GM23338 (cell line): ENCODE measurements at regions not wholly inside any gene's neighbourhood (a gene's known extent, or its start where the extent isn't known, plus 50 kb on each side); places are given as distances from the start of the nearest gene placed in this dataset.

ENCODE experiments used
- ATAC-seq: fragments of 200-7000 bp; cut with Tn5 transposase; 3 replicates; pipeline ENCODE4 v1.9.1; 2020
- DNase-seq: peaks from one replicate; pipeline ENCODE4 v3.0.0-alpha.2; 2015; ENCODE audit warnings: low spot score
- H2AFZ ChIP-seq: fragments of 200-600 bp; sonication (generic); 2 replicates; pipeline ENCODE4 v1.8.0; 2016; ENCODE audit warnings: antibody characterized with exemption, mild to moderate bottlenecking, moderate library complexity
- H3F3A ChIP-seq: fragments of 200-600 bp; sonication (generic); replicated peaks from 2 replicates; pipeline ENCODE4 v1.8.0; 2017; ENCODE audit warnings: antibody characterized with exemption, mixed run types, low read depth
- H3K27ac ChIP-seq: fragments of 200-600 bp; sonication (generic); 2 replicates; pipeline ENCODE4 v1.6.1; 2016; ENCODE audit warnings: low read depth
- H3K27me3 ChIP-seq: fragments of 200-600 bp; sonication (generic); 2 replicates; pipeline ENCODE4 v1.8.0; 2016; ENCODE audit warnings: mild to moderate bottlenecking, mixed run types, moderate library complexity; ENCODE audit not compliant: insufficient read depth
- H3K36me3 ChIP-seq: fragments of 200-600 bp; sonication (generic); 2 replicates; pipeline ENCODE4 v1.8.0; 2016; ENCODE audit warnings: mild to moderate bottlenecking; ENCODE audit not compliant: insufficient read depth
- H3K4me1 ChIP-seq: fragments of 200-600 bp; sonication (generic); 2 replicates; pipeline ENCODE4 v1.8.0; 2016; ENCODE audit warnings: mild to moderate bottlenecking, moderate library complexity; ENCODE audit not compliant: insufficient read depth
- H3K4me2 ChIP-seq: fragments of 200-600 bp; sonication (generic); 2 replicates; pipeline ENCODE4 v1.7.1; 2017; ENCODE audit warnings: mixed run types
- H3K4me3 ChIP-seq: fragments of 200-600 bp; sonication (generic); 2 replicates; pipeline ENCODE4 v1.6.1; 2016; ENCODE audit warnings: mixed run types
- H3K79me2 ChIP-seq: fragments of 200-600 bp; sonication (generic); replicated peaks from 2 replicates; pipeline ENCODE4 v1.8.0; 2017; ENCODE audit warnings: mild to moderate bottlenecking; ENCODE audit not compliant: insufficient read depth
- H3K9me2 ChIP-seq: fragments of 200-600 bp; sonication (generic); 2 replicates; pipeline ENCODE4 v1.8.0; 2017; ENCODE audit not compliant: insufficient read depth
- H4K20me1 ChIP-seq: fragments of 200-600 bp; sonication (generic); replicated peaks from 2 replicates; pipeline ENCODE4 v1.8.0; 2017; ENCODE audit warnings: mild to moderate bottlenecking; ENCODE audit not compliant: insufficient read depth
- H3K27ac Mint-ChIP-seq: 2 replicates; pipeline ENCODE4 v1.8.0; 2020; ENCODE audit warnings: inconsistent platforms, mild to moderate bottlenecking, moderate library complexity, mixed read lengths
- H3K27me3 Mint-ChIP-seq: 3 replicates; pipeline ENCODE4 v1.8.0; 2022; ENCODE audit warnings: low read depth, mild to moderate bottlenecking, moderate library complexity, mixed read lengths, inconsistent platforms; ENCODE audit not compliant: insufficient read depth, poor library complexity
- H3K36me3 Mint-ChIP-seq: 3 replicates; pipeline ENCODE4 v1.8.0; 2021; ENCODE audit warnings: low read depth, mild to moderate bottlenecking, inconsistent platforms, moderate library complexity, mixed read lengths
- H3K4me1 Mint-ChIP-seq: 3 replicates; pipeline ENCODE4 v1.8.0; 2020; ENCODE audit warnings: mild to moderate bottlenecking, inconsistent platforms, mixed read lengths
- H3K4me3 Mint-ChIP-seq: 3 replicates; pipeline ENCODE4 v1.8.0; 2021; ENCODE audit warnings: moderate library complexity, mild to moderate bottlenecking, inconsistent platforms, mixed read lengths
- H3K9me3 Mint-ChIP-seq: 3 replicates; pipeline ENCODE4 v1.8.0; 2020; ENCODE audit warnings: moderate library complexity, mild to moderate bottlenecking, inconsistent platforms, mixed read lengths
- CREB1 ChIP-seq: fragments of 250-450 bp; sonication (Bioruptor Pico); IDR thresholded peaks from 2 replicates; pipeline ENCODE4 v1.5.0; 2020; ENCODE audit warnings: low read depth, mild to moderate bottlenecking, moderate library complexity
- EZH2 ChIP-seq: fragments of 200-600 bp; sonication (generic); IDR thresholded peaks from one replicate; pipeline ENCODE4 v1.8.0; 2017; ENCODE audit warnings: antibody characterized with exemption, mild to moderate bottlenecking, low read depth; ENCODE audit not compliant: unreplicated experiment
- EZH2phosphoT487 ChIP-seq: fragments of 200-600 bp; sonication (generic); IDR thresholded peaks from one replicate; pipeline ENCODE4 v1.8.1; 2018; ENCODE audit warnings: antibody characterized with exemption; ENCODE audit not compliant: unreplicated experiment
- JUNB ChIP-seq: IDR thresholded peaks from one replicate; pipeline ENCODE4 v1.6.1; 2016; ENCODE audit warnings: antibody characterized with exemption; ENCODE audit not compliant: unreplicated experiment
- NANOG ChIP-seq: IDR thresholded peaks from 2 replicates; pipeline ENCODE4 v1.6.1; 2016; ENCODE audit warnings: antibody characterized with exemption, borderline replicate concordance
- POLR2AphosphoS5 ChIP-seq: IDR thresholded peaks from 2 replicates; pipeline ENCODE4 v1.6.1; 2016; ENCODE audit warnings: antibody characterized with exemption, low read depth
- STAT1 ChIP-seq: IDR thresholded peaks from one replicate; pipeline ENCODE4 v1.6.1; 2016; ENCODE audit warnings: antibody characterized with exemption; ENCODE audit not compliant: unreplicated experiment
- ZNF114 ChIP-seq: fragments of 250-450 bp; sonication (Bioruptor Pico); IDR thresholded peaks from 2 replicates; pipeline ENCODE4 v1.5.0; 2020; ENCODE audit warnings: mild to moderate bottlenecking, moderate library complexity
- ZNF331 ChIP-seq: fragments of 250-450 bp; sonication (Bioruptor Pico); IDR thresholded peaks from 2 replicates; pipeline ENCODE4 v1.5.0; 2020; ENCODE audit warnings: low read depth, mild to moderate bottlenecking, moderate library complexity
- TF ChIP-seq, protein P1 (sequence below), 2 experiments: fragments of 200-600 bp in 1 of 2; sonication (generic) in 1 of 2; conservative IDR thresholded peaks; 2 replicates each; pipeline versions ENCODE4 v1.5.1 to v1.6.1; 2016 to 2017; ENCODE audit warnings: antibody characterized with exemption in 2 of 2, low read depth in 2 of 2, mild to moderate bottlenecking in 2 of 2, moderate library complexity in 1 of 2
- TF ChIP-seq, protein P2 (sequence below): fragments of 250-450 bp; sonication (Bioruptor Pico); IDR thresholded peaks from 2 replicates; pipeline ENCODE4 v1.5.0; 2020; ENCODE audit warnings: mild to moderate bottlenecking, moderate library complexity
- TF ChIP-seq, protein P3 (sequence below): IDR thresholded peaks from 2 replicates; pipeline ENCODE4 v1.6.1; 2016; ENCODE audit warnings: antibody characterized with exemption
- TF ChIP-seq, protein P4 (sequence below): IDR thresholded peaks from one replicate; pipeline ENCODE4 v1.6.1; 2018; ENCODE audit warnings: antibody characterized with exemption; ENCODE audit not compliant: unreplicated experiment

DNA sequence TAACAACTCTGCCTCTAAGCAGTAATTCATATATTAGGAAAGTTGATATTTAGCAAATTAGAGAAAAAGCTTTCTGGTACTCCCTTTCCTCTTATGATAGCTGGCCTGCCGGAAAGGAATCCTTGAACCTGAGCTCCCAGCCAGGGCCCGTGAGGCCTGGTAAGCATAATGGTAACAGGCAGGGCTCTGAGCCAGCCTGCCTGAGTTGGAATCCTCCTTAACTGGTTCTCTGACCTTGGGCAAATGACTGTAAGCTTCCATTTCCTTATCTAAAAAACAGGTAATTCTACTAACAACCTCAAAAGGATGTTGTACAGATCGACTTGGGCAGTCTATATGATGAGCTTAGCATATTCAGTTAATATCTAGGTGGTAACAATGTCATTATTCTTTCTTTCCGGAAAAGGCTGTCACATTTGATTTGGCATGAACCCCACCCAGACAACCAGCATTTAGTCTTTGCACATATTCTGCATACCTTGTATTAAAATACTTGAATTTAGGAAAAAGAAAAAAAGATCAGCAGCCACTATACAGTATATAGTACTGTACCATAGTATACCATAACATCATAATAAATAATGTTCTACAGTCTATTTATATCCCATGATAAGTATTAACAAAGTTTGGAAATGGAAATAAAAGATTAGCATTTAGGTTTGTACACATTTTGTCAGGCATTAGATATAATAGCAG lies 55.7 kb upstream of the MAP3K1 start:
- Mint-ChIP-seq H3K4me1 (peaks cover 5% of the 10 kb centered on the region; the same call in 1 of the 3 replicates), H3K36me3 (no peaks in the 10 kb centered on the region), H3K4me3 (no peak overlapping the region), H3K9me3 (no peaks in the 10 kb centered on the region), H3K27ac (no peak overlapping the region), H3K27me3 (no peaks in the 10 kb centered on the region)
- ATAC-seq (no peak), DNase-seq (no peak)
- no peaks in the 10 kb centered on the region for H3K36me3 ChIP-seq
- no peak overlapping the region for H3K4me2 ChIP-seq
- H3K4me1 ChIP-seq, result 0 out of 2 replicates have a peak, but pooled peaks cover 4% of the 10 kb centered on the region
- H3K27ac ChIP-seq, result no peak overlapping the region
- H3K9me2 ChIP-seq, result no peaks in the 10 kb centered on the region; the same call in 1 of the 2 replicates
- H3F3A ChIP-seq, result no peaks in the 10 kb centered on the region
- no peaks in the 10 kb centered on the region for H3K79me2 ChIP-seq
- TF ChIP-seq, protein P1, sequence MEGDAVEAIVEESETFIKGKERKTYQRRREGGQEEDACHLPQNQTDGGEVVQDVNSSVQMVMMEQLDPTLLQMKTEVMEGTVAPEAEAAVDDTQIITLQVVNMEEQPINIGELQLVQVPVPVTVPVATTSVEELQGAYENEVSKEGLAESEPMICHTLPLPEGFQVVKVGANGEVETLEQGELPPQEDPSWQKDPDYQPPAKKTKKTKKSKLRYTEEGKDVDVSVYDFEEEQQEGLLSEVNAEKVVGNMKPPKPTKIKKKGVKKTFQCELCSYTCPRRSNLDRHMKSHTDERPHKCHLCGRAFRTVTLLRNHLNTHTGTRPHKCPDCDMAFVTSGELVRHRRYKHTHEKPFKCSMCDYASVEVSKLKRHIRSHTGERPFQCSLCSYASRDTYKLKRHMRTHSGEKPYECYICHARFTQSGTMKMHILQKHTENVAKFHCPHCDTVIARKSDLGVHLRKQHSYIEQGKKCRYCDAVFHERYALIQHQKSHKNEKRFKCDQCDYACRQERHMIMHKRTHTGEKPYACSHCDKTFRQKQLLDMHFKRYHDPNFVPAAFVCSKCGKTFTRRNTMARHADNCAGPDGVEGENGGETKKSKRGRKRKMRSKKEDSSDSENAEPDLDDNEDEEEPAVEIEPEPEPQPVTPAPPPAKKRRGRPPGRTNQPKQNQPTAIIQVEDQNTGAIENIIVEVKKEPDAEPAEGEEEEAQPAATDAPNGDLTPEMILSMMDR (conservative IDR thresholded peaks at IDR 0.05; ENCODE audit: low read depth in 2 of 2), result no peak
- TF ChIP-seq, protein P2, sequence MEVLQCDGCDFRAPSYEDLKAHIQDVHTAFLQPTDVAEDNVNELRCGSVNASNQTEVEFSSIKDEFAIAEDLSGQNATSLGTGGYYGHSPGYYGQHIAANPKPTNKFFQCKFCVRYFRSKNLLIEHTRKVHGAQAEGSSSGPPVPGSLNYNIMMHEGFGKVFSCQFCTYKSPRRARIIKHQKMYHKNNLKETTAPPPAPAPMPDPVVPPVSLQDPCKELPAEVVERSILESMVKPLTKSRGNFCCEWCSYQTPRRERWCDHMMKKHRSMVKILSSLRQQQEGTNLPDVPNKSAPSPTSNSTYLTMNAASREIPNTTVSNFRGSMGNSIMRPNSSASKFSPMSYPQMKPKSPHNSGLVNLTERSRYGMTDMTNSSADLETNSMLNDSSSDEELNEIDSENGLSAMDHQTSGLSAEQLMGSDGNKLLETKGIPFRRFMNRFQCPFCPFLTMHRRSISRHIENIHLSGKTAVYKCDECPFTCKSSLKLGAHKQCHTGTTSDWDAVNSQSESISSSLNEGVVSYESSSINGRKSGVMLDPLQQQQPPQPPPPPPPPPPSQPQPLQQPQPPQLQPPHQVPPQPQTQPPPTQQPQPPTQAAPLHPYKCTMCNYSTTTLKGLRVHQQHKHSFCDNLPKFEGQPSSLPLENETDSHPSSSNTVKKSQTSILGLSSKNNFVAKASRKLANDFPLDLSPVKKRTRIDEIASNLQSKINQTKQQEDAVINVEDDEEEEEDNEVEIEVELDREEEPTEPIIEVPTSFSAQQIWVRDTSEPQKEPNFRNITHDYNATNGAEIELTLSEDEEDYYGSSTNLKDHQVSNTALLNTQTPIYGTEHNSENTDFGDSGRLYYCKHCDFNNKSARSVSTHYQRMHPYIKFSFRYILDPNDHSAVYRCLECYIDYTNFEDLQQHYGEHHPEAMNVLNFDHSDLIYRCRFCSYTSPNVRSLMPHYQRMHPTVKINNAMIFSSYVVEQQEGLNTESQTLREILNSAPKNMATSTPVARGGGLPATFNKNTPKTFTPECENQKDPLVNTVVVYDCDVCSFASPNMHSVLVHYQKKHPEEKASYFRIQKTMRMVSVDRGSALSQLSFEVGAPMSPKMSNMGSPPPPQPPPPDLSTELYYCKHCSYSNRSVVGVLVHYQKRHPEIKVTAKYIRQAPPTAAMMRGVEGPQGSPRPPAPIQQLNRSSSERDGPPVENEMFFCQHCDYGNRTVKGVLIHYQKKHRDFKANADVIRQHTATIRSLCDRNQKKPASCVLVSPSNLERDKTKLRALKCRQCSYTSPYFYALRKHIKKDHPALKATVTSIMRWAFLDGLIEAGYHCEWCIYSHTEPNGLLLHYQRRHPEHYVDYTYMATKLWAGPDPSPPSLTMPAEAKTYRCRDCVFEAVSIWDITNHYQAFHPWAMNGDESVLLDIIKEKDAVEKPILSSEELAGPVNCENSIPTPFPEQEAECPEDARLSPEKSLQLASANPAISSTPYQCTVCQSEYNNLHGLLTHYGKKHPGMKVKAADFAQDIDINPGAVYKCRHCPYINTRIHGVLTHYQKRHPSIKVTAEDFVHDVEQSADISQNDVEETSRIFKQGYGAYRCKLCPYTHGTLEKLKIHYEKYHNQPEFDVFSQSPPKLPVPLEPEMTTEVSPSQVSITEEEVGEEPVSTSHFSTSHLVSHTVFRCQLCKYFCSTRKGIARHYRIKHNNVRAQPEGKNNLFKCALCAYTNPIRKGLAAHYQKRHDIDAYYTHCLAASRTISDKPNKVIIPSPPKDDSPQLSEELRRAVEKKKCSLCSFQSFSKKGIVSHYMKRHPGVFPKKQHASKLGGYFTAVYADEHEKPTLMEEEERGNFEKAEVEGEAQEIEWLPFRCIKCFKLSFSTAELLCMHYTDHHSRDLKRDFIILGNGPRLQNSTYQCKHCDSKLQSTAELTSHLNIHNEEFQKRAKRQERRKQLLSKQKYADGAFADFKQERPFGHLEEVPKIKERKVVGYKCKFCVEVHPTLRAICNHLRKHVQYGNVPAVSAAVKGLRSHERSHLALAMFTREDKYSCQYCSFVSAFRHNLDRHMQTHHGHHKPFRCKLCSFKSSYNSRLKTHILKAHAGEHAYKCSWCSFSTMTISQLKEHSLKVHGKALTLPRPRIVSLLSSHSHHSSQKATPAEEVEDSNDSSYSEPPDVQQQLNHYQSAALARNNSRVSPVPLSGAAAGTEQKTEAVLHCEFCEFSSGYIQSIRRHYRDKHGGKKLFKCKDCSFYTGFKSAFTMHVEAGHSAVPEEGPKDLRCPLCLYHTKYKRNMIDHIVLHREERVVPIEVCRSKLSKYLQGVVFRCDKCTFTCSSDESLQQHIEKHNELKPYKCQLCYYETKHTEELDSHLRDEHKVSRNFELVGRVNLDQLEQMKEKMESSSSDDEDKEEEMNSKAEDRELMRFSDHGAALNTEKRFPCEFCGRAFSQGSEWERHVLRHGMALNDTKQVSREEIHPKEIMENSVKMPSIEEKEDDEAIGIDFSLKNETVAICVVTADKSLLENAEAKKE (CRISPR knock-in tag), result no peak
- no peak for TF ChIP-seq EZH2phosphoT487
- TF ChIP-seq POLR2AphosphoS5, result no peak
- no peak for TF ChIP-seq NANOG
- no peak for TF ChIP-seq ZNF331
- TF ChIP-seq STAT1, result no peak
- no peak for TF ChIP-seq EZH2
- TF ChIP-seq, protein P3, sequence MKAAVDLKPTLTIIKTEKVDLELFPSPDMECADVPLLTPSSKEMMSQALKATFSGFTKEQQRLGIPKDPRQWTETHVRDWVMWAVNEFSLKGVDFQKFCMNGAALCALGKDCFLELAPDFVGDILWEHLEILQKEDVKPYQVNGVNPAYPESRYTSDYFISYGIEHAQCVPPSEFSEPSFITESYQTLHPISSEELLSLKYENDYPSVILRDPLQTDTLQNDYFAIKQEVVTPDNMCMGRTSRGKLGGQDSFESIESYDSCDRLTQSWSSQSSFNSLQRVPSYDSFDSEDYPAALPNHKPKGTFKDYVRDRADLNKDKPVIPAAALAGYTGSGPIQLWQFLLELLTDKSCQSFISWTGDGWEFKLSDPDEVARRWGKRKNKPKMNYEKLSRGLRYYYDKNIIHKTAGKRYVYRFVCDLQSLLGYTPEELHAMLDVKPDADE, result no peak
- TF ChIP-seq CREB1 (CRISPR knock-in tag), result no peak
- TF ChIP-seq, protein P4, sequence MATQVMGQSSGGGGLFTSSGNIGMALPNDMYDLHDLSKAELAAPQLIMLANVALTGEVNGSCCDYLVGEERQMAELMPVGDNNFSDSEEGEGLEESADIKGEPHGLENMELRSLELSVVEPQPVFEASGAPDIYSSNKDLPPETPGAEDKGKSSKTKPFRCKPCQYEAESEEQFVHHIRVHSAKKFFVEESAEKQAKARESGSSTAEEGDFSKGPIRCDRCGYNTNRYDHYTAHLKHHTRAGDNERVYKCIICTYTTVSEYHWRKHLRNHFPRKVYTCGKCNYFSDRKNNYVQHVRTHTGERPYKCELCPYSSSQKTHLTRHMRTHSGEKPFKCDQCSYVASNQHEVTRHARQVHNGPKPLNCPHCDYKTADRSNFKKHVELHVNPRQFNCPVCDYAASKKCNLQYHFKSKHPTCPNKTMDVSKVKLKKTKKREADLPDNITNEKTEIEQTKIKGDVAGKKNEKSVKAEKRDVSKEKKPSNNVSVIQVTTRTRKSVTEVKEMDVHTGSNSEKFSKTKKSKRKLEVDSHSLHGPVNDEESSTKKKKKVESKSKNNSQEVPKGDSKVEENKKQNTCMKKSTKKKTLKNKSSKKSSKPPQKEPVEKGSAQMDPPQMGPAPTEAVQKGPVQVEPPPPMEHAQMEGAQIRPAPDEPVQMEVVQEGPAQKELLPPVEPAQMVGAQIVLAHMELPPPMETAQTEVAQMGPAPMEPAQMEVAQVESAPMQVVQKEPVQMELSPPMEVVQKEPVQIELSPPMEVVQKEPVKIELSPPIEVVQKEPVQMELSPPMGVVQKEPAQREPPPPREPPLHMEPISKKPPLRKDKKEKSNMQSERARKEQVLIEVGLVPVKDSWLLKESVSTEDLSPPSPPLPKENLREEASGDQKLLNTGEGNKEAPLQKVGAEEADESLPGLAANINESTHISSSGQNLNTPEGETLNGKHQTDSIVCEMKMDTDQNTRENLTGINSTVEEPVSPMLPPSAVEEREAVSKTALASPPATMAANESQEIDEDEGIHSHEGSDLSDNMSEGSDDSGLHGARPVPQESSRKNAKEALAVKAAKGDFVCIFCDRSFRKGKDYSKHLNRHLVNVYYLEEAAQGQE, result no peak
- no peak for TF ChIP-seq JUNB
- no peak for TF ChIP-seq ZNF114 (CRISPR knock-in tag)
- H4K20me1 ChIP-seq, result no peaks in the 10 kb centered on the region
- H3K27me3 ChIP-seq, result no peaks in the 10 kb centered on the region
- no peak overlapping the region for H2AFZ ChIP-seq
- H3K4me3 ChIP-seq, result no peak overlapping the region
